Right lobe of liver (tissue), 4 donors: ENCODE measurements at regions not wholly inside any gene's neighbourhood (a gene's known extent, or its start where the extent isn't known, plus 50 kb on each side); places are given as distances from the start of the nearest gene placed in this dataset.

ENCODE experiments used
- POLR2A ChIP-seq: fragments of 450-650 bp; IDR thresholded peaks from one replicate; pipeline ENCODE4 v1.6.1; 2017; ENCODE audit warnings: antibody characterized with exemption, mild to moderate bottlenecking
- TF ChIP-seq, protein P1 (sequence below), 4 donors: fragments of 200-600 bp in 3 of 4; fragments of 450-650 bp in 1 of 4; IDR thresholded peaks; one replicate each; pipeline versions ENCODE4 v1.5.1 to v1.8.0; 2016 to 2022; ENCODE audit warnings: antibody characterized with exemption in 4 of 4, mild to moderate bottlenecking in 2 of 4
- donor health status: DM: no; HTN: no; CAD: no.
- donor health status: DM: no; HTN: no; CAD: no.
- donor health status: DM: no; HTN: yes; CAD: no.

GRCh38 chr3:21331857-21332256 is 419.2 kb downstream of the ZNF385D start:
- TF ChIP-seq, protein P1, sequence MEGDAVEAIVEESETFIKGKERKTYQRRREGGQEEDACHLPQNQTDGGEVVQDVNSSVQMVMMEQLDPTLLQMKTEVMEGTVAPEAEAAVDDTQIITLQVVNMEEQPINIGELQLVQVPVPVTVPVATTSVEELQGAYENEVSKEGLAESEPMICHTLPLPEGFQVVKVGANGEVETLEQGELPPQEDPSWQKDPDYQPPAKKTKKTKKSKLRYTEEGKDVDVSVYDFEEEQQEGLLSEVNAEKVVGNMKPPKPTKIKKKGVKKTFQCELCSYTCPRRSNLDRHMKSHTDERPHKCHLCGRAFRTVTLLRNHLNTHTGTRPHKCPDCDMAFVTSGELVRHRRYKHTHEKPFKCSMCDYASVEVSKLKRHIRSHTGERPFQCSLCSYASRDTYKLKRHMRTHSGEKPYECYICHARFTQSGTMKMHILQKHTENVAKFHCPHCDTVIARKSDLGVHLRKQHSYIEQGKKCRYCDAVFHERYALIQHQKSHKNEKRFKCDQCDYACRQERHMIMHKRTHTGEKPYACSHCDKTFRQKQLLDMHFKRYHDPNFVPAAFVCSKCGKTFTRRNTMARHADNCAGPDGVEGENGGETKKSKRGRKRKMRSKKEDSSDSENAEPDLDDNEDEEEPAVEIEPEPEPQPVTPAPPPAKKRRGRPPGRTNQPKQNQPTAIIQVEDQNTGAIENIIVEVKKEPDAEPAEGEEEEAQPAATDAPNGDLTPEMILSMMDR (IDR thresholded peaks at IDR 0.05): no peak
- no peak for TF ChIP-seq POLR2A
